ENCODE measurements at regions not wholly inside any gene's neighbourhood (a gene's known extent, or its start where the extent isn't known, plus 50 kb on each side); places are given as distances from the start of the nearest gene placed in this dataset.

- no peak for ATAC-seq
- no peak for DNase-seq
- H3K27me3 Mint-ChIP-seq = no peaks in the 10 kb centered on the region
- H3K27ac Mint-ChIP-seq = peak overlapping the region in 1 of 2 donors; percentile 28
- H3K4me3 Mint-ChIP-seq = no peak overlapping the region
- H3K4me1 Mint-ChIP-seq = no peaks in the 10 kb centered on the region
- H3K9me3 Mint-ChIP-seq = peaks cover 5 to 7% of the 10 kb centered on the region in 2 donors
Observed at GRCh38 chr3:151576511-151577137, 115.8 kb upstream of the IGSF10 start.

GRCh38 chr3:151568184-151568583 is 107.3 kb upstream of the IGSF10 start:
- no peaks in the 10 kb centered on the region for H3K9me3 Mint-ChIP-seq
- DNase-seq (no peak), ATAC-seq (no peak)
- H3K4me3 Mint-ChIP-seq = no peak overlapping the region
- no peak overlapping the region for H3K27ac Mint-ChIP-seq
- H3K27me3 Mint-ChIP-seq = no peaks in the 10 kb centered on the region
- no peaks in the 10 kb centered on the region for H3K4me1 Mint-ChIP-seq

- Mint-ChIP-seq H3K4me3 (no peak overlapping the region), H3K27me3 (no peaks in the 10 kb centered on the region), H3K9me3 (no peaks in the 10 kb centered on the region), H3K4me1 (no peaks in the 10 kb centered on the region), H3K27ac (no peak overlapping the region)
- DNase-seq = no peak
- no peak for ATAC-seq
Observed at GRCh38 chr3:151567477-151567876, 106.6 kb upstream of the IGSF10 start.

GRCh38 chr3:151564261-151564660 is 103.4 kb upstream of the IGSF10 start:
- H3K4me1 Mint-ChIP-seq = no peaks in the 10 kb centered on the region
- H3K9me3 Mint-ChIP-seq = no peaks in the 10 kb centered on the region
- no peak overlapping the region for H3K4me3 Mint-ChIP-seq
- DNase-seq (no peak), ATAC-seq (no peak)
- H3K27ac Mint-ChIP-seq = no peak overlapping the region
- no peaks in the 10 kb centered on the region for H3K27me3 Mint-ChIP-seq

- Mint-ChIP-seq H3K27me3 (no peaks in the 10 kb centered on the region), H3K9me3 (no peaks in the 10 kb centered on the region), H3K27ac (no peak overlapping the region), H3K4me3 (no peak overlapping the region), H3K4me1 (no peaks in the 10 kb centered on the region)
- ATAC-seq (no peak), DNase-seq (no peak)
Observed at GRCh38 chr3:151563305-151563704, 102.4 kb upstream of the IGSF10 start.

GRCh38 chr3:151562891-151563290 is 102.0 kb upstream of the IGSF10 start:
- no peak for DNase-seq
- Mint-ChIP-seq H3K9me3 (no peaks in the 10 kb centered on the region), H3K27ac (no peak overlapping the region), H3K4me1 (no peaks in the 10 kb centered on the region), H3K4me3 (no peak overlapping the region), H3K27me3 (no peaks in the 10 kb centered on the region)
- ATAC-seq = no peak

DNA sequence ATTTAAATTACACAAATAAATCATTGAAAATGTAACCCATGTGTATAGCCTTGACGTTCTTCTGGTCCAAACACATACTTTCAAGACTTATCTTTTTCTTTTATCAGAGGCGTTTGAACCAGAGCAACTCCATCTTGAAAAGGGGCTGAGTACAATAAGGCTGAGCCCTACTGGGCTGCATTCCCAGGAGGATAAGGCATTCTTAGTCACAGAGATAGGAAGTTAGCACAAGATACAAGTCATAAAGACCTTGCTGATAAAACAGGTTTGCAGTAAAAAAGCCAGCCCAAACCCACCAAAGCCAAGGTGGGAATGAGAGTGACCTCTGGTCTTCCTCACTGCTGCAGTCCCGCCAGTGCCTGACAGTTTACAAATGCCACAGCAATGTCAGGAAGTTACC is 101.0 kb upstream of the IGSF10 start:
- no peak overlapping the region for H3K27ac Mint-ChIP-seq
- no peak overlapping the region for H3K4me3 Mint-ChIP-seq
- DNase-seq = no peak

DNA sequence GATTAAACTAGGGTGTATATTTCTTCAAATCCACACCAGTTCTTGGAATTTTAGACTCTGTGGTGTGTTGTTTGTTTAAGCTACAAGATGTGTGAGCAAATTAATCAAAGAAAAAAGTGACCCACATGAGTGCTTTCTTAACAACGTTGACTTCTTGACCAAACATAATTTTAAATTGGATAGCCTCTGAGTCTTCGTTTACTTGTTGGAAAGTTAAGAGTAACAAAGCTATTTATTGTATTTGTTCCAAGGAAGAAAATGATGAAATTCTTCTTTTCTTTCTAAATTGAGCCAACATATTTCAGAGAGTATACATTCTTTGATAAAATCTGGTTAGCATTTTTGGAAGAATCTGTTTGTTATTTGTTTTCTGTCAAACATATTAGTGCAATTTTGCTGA is 99.9 kb upstream of the IGSF10 start:
- H3K27ac Mint-ChIP-seq = no peak overlapping the region
- H3K4me3 Mint-ChIP-seq = no peak overlapping the region
- H3K9me3 Mint-ChIP-seq = no peaks in the 10 kb centered on the region
- DNase-seq = no peak
- ATAC-seq = no peak
- H3K27me3 Mint-ChIP-seq = no peaks in the 10 kb centered on the region
- H3K4me1 Mint-ChIP-seq = no peaks in the 10 kb centered on the region

More for the DNA sequence above, 101.0 kb upstream of the IGSF10 start:
- H3K27me3 Mint-ChIP-seq = no peaks in the 10 kb centered on the region
- H3K9me3 Mint-ChIP-seq = no peaks in the 10 kb centered on the region
- H3K4me1 Mint-ChIP-seq = no peaks in the 10 kb centered on the region
- ATAC-seq = no peak

DNA sequence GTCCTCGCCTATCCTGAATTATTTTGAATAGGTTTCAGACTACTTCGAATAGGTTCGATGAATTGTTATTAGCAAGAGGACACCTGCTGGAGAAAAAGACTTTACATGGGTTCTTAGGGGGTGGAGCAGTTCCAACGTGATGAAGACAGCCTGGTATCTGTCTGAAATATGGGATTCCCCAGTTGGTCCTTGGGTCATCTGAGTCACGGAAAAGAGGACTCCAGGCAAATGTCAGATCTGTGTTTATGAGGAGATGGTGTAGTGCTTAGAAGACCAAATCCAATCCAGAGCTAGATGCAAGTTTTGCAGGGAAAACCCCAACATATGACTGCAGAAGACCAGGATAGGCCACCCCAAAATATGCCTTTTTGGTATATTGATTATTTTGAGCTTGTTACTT is 98.9 kb upstream of the IGSF10 start:
- no peak overlapping the region for H3K27ac Mint-ChIP-seq
- no peaks in the 10 kb centered on the region for H3K9me3 Mint-ChIP-seq
- no peak for ATAC-seq
- no peak overlapping the region for H3K4me3 Mint-ChIP-seq
- no peak for DNase-seq
- no peaks in the 10 kb centered on the region for H3K4me1 Mint-ChIP-seq
- no peaks in the 10 kb centered on the region for H3K27me3 Mint-ChIP-seq

- DNase-seq (no peak), ATAC-seq (no peak)
- H3K9me3 Mint-ChIP-seq = no peaks in the 10 kb centered on the region
- no peak overlapping the region for H3K4me3 Mint-ChIP-seq
- H3K27me3 Mint-ChIP-seq = no peaks in the 10 kb centered on the region
- no peak overlapping the region for H3K27ac Mint-ChIP-seq
- H3K4me1 Mint-ChIP-seq = no peaks in the 10 kb centered on the region
Observed at GRCh38 chr3:151558661-151559060, 97.8 kb upstream of the IGSF10 start.

DNA sequence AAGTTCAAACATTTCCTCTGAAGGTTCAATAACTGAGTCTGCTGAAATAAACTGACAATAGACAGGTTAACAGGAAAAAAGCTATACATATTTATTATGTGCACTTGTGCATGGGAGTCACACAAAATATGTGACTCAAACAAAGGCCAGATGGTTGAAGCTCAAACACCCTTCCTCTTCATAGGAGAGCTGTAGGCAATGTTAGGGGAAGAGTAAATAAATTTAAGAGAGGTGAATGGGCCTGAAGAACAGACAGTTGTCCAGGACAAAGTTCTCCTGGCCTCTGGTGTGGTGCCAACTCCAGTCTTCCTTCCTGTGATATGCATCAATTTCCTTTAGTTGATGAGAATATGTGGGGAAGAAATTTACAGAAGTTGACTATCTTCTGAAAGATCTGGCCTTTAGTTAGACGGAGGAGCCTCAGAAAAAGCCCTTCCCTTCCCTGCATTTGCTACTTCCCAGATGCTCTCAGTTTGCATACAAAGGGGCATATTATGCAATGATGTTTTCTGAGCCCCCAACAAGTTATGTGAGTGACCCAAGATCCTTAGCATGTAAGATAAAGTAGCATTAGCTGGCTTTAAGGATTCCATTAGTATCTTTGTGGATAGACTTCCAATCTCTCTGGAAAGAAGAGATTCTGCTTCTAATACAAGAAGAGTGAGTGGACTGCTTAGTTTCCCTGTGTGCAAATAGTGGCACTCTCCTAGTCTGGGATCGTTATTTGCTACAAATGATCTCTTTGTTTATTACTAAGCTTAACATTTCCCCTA is 96.4 kb upstream of the IGSF10 start:
- H3K9me3 Mint-ChIP-seq = no peaks in the 10 kb centered on the region
- H3K4me3 Mint-ChIP-seq = no peak overlapping the region
- no peak for DNase-seq
- no peaks in the 10 kb centered on the region for H3K27me3 Mint-ChIP-seq
- H3K4me1 Mint-ChIP-seq = no peaks in the 10 kb centered on the region
- no peak for ATAC-seq
- H3K27ac Mint-ChIP-seq = no peak overlapping the region

GRCh38 chr3:151556596-151556995 is 95.7 kb upstream of the IGSF10 start:
- DNase-seq (no peak), ATAC-seq (no peak)
- no peaks in the 10 kb centered on the region for H3K9me3 Mint-ChIP-seq
- H3K4me3 Mint-ChIP-seq = no peak overlapping the region
- H3K27ac Mint-ChIP-seq = no peak overlapping the region
- no peaks in the 10 kb centered on the region for H3K27me3 Mint-ChIP-seq
- H3K4me1 Mint-ChIP-seq = no peaks in the 10 kb centered on the region

DNA sequence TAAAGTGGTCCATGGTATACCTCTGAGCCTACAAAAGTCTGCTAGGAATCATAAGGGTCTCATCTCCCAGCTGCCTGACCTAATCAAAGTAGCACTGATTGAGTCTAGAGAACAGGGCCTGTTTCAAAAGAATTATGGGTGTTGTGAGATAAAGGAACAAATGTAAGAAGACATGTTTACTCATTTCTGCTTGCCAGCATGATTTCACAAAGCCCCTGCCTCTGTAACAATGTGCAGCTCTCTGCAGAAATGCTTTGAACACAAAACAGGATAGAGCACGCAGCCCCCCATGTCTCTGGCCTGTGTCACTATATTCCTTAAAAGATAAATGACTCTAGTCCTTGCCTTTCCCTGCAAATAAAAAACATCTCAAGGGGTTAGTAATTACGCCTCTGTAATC is 94.7 kb upstream of the IGSF10 start:
- DNase-seq (no peak), ATAC-seq (no peak)
- Mint-ChIP-seq H3K9me3 (no peaks in the 10 kb centered on the region), H3K4me1 (no peaks in the 10 kb centered on the region), H3K27me3 (no peaks in the 10 kb centered on the region), H3K4me3 (no peak overlapping the region), H3K27ac (no peak overlapping the region)

DNA sequence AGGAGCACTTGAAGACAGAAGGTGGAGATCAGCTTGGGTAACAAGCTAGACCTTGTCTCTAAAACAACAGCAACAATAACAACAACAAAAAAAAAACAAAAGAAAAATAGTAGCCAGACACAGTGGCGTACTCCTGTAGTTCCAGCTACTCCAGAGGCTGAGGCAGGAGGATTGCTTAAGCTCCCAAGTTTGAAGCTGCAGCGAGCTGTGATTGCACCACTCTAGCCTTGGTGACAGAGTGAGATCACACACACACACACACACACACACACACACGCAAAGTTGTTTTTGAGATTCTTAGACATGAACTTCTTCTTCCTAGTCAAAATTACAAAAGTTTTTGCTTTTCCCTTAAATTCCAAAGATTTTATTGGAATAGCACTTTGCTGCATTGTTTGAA is 93.0 kb upstream of the IGSF10 start:
- no peak for DNase-seq
- ATAC-seq = no peak
- Mint-ChIP-seq H3K27me3 (no peaks in the 10 kb centered on the region), H3K4me1 (no peaks in the 10 kb centered on the region), H3K27ac (no peak overlapping the region), H3K9me3 (no peaks in the 10 kb centered on the region), H3K4me3 (no peak overlapping the region)

DNA sequence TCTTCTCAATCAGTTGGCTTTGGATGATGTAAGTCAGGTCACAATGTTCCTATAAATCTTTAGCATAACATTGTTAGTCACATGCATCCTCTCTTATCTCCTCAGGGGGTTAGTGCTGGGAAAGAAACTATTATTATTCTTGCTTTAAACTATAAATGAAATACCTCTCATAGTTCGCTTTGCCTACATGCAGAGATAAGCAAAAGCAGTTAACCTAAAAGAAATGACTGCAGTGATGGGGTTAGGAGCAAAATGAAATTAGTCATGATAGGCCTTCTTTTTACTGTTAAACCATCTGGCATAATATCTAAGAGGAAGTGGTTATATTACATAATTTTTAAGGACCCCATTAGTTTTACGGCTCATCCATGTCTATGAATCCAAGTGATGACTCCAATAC is 91.7 kb upstream of the IGSF10 start:
- no peaks in the 10 kb centered on the region for H3K27me3 Mint-ChIP-seq

DNA sequence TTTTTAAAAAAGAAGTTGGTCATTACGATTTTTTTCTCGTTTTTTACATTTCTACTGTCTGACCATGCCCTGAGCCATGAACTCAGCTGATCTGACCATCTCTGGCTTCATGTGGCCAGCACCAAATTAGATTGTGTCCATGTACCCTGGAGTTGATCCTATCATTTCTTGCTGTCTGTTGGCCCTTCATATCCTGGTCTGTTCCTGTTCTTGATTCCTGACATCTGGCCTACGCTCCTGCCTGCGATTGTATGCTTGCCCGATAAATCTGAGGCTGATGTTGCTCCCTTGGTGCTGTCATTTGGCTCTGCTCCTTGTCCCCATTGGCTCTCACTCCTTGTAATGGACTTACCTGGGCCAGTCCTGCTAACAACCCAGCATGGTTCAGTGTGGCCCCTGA is 89.8 kb upstream of the IGSF10 start:
- no peak overlapping the region for H3K4me3 Mint-ChIP-seq
- H3K27ac Mint-ChIP-seq = no peak overlapping the region
- no peaks in the 10 kb centered on the region for H3K9me3 Mint-ChIP-seq
- H3K27me3 Mint-ChIP-seq = no peaks in the 10 kb centered on the region
- H3K4me1 Mint-ChIP-seq = no peaks in the 10 kb centered on the region
- DNase-seq (no peak), ATAC-seq (no peak)

More for the DNA sequence above, 91.7 kb upstream of the IGSF10 start:
- Mint-ChIP-seq H3K27ac (no peak overlapping the region), H3K4me3 (no peak overlapping the region), H3K4me1 (no peaks in the 10 kb centered on the region), H3K9me3 (no peaks in the 10 kb centered on the region)
- DNase-seq (no peak), ATAC-seq (no peak)
